GM21367 (cell line): ENCODE measurements at regions not wholly inside any gene's neighbourhood (a gene's known extent, or its start where the extent isn't known, plus 50 kb on each side); places are given as distances from the start of the nearest gene placed in this dataset.

Experiments used
- ATAC-seq: cut with Tn5 transposase; IDR thresholded peaks from one replicate; pipeline ENCODE4 v1.9.1; 2021; ENCODE audit not compliant: unreplicated experiment

GRCh38 chr10:44476409-44477045 is 91.6 kb upstream of the CXCL12 start:
- ATAC-seq = no peak

- ATAC-seq = no peak
Observed at GRCh38 chr10:44477046-44477425, 92.1 kb upstream of the CXCL12 start.

- ATAC-seq = no peak
Observed at GRCh38 chr10:44478040-44478439, 93.1 kb upstream of the CXCL12 start.

GRCh38 chr10:44478876-44479705 is 94.2 kb upstream of the CXCL12 start:
- no peak for ATAC-seq

GRCh38 chr10:44492678-44493077 is 107.8 kb upstream of the CXCL12 start:
- ATAC-seq = no peak

GRCh38 chr10:44498222-44498621 is 113.3 kb upstream of the CXCL12 start:
- ATAC-seq = no peak

GRCh38 chr10:44500451-44500850 is 115.6 kb upstream of the CXCL12 start:
- no peak for ATAC-seq

GRCh38 chr10:44506386-44506785 is 121.5 kb upstream of the CXCL12 start:
- ATAC-seq = no peak

- ATAC-seq = no peak
Observed at GRCh38 chr10:44510379-44511115, 125.7 kb upstream of the CXCL12 start.

- no peak for ATAC-seq
Observed at GRCh38 chr10:44511166-44511565, 126.3 kb upstream of the CXCL12 start.

- no peak for ATAC-seq
Observed at GRCh38 chr10:44511601-44512000, 126.7 kb upstream of the CXCL12 start.

GRCh38 chr10:44512431-44513022 is 127.6 kb upstream of the CXCL12 start:
- ATAC-seq = no peak

GRCh38 chr10:44513591-44513990 is 128.7 kb upstream of the CXCL12 start:
- ATAC-seq = no peak

- ATAC-seq = no peak
Observed at GRCh38 chr10:44516891-44517290, 132.0 kb upstream of the CXCL12 start.

GRCh38 chr10:44517635-44518034 is 132.7 kb upstream of the CXCL12 start:
- ATAC-seq = no peak

GRCh38 chr10:44519361-44519760 is 134.5 kb upstream of the CXCL12 start:
- no peak for ATAC-seq

- no peak for ATAC-seq
Observed at GRCh38 chr10:44520651-44521050, 135.8 kb upstream of the CXCL12 start.

- no peak for ATAC-seq
Observed at GRCh38 chr10:44539178-44539577, 154.3 kb upstream of the CXCL12 start.

GRCh38 chr10:44552726-44553125 is 167.8 kb upstream of the CXCL12 start:
- ATAC-seq = no peak

- ATAC-seq = no peak
Observed at GRCh38 chr10:44557596-44558191, 172.8 kb upstream of the CXCL12 start.

- ATAC-seq = no peak
Observed at GRCh38 chr10:44558521-44558920, 173.6 kb upstream of the CXCL12 start.
